BLaER1 (cell line): ENCODE measurements at regions not wholly inside any gene's neighbourhood (a gene's known extent, or its start where the extent isn't known, plus 50 kb on each side); places are given as distances from the start of the nearest gene placed in this dataset.
A peak's percentile ranks its signal among the peaks of the same experiment; 100 is the strongest.

Source experiments
- H3K27ac ChIP-seq: shearing (Covaris generic); formaldehyde crosslinking; 2 replicates; pipeline ENCODE4 v1.8.1; 2022
- H3K27me3 ChIP-seq: shearing (Covaris generic); formaldehyde crosslinking; 2 replicates; pipeline ENCODE4 v1.8.1; 2022
- H3K36me3 ChIP-seq: shearing (Covaris generic); formaldehyde crosslinking; 2 replicates; pipeline ENCODE4 v1.8.1; 2022
- H3K4me1 ChIP-seq: shearing (Covaris generic); formaldehyde crosslinking; 2 replicates; pipeline ENCODE4 v1.8.1; 2022
- H3K4me2 ChIP-seq: shearing (Covaris generic); formaldehyde crosslinking; 2 replicates; pipeline ENCODE4 v1.8.1; 2022
- H3K4me3 ChIP-seq: shearing (Covaris generic); formaldehyde crosslinking; 2 replicates; pipeline ENCODE4 v1.8.1; 2022
- H3K9ac ChIP-seq: shearing (Covaris generic); formaldehyde crosslinking; 2 replicates; pipeline ENCODE4 v1.8.1; 2022
- H3K9me3 ChIP-seq: shearing (Covaris generic); formaldehyde crosslinking; 2 replicates; pipeline ENCODE4 v1.8.1; 2022
- H4K20me1 ChIP-seq: shearing (Covaris generic); formaldehyde crosslinking; 2 replicates; pipeline ENCODE4 v1.8.1; 2022
- Cebpa-rat ChIP-seq: shearing (Covaris generic); IDR thresholded peaks from 2 replicates; pipeline ENCODE4 v1.8.1; 2022

DNA sequence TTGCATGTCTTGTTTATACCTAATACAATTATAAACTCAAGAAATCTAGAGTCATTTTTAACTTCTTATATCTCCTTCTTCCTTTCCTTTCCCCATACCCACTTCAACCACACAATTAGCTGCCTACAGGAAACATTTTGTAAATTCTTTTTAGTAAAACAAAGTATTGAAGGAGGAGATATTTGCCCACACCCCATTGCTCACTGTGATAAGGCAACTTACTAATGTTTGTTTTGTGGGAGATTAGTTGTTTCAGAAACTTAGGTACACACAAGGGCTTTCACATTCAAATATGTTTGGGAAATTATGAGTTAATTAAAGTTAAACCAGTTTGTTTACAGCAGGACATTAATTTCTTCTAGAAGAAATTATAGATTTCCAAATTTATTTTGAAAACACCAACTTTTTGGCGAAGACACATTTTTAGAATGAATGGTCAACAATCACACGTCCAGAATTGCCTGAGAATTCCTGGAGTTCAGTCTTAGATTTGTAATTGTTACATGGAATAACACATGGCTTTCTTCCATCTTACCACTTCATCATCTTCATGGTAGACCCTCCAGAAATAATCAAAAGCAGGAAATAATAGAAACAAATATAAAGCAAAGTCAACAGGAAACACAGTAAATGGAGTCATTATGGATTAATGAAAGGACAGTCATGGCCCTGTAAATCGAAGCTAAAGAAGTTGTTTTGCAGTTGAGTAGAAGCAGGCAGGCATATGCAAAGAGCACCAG lies 62.5 kb upstream of the RAB27B start:
- no peaks in the 10 kb centered on the region for H3K27me3 ChIP-seq
- H3K36me3 ChIP-seq, result no peaks in the 10 kb centered on the region
- H3K4me3 ChIP-seq, result no peak overlapping the region
- no peak overlapping the region for H3K9ac ChIP-seq
- no peak overlapping the region for H3K4me2 ChIP-seq
- no peak overlapping the region for H3K27ac ChIP-seq
- H4K20me1 ChIP-seq, result no peaks in the 10 kb centered on the region
- 0 out of 2 replicates have a peak, but pooled peaks cover 3% of the 10 kb centered on the region for H3K9me3 ChIP-seq
- no peak for TF ChIP-seq Cebpa-rat
- peaks cover 28% of the 10 kb centered on the region for H3K4me1 ChIP-seq

DNA sequence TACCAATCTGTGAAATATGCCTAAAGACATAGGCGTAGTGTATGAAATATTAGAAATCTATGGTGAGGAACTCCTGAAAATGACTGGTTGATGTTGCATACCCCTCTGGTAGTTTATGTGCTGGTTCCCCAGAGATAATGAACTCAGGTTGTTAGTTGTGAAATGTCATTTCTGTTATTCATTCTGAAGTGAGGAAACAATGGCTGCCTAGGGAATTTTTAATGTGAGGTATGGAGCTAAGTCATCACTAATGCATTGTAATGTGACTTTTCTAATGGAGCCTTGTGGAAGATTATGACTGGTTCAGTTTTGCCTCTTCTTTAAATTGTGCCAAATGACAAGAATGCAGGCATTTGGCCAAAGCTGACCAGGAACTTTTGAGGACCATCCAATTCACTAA lies 61.6 kb upstream of the RAB27B start:
- TF ChIP-seq Cebpa-rat, result no peak
- H4K20me1 ChIP-seq, result no peaks in the 10 kb centered on the region
- H3K4me2 ChIP-seq, result no peak overlapping the region
- H3K9me3 ChIP-seq, result 0 out of 2 replicates have a peak, but pooled peaks cover 3% of the 10 kb centered on the region
- H3K36me3 ChIP-seq, result no peaks in the 10 kb centered on the region
- no peak overlapping the region for H3K9ac ChIP-seq
- no peak overlapping the region for H3K4me3 ChIP-seq
- no peak overlapping the region for H3K27ac ChIP-seq
- H3K27me3 ChIP-seq, result no peaks in the 10 kb centered on the region
- H3K4me1 ChIP-seq, result peaks cover 21% of the 10 kb centered on the region

DNA sequence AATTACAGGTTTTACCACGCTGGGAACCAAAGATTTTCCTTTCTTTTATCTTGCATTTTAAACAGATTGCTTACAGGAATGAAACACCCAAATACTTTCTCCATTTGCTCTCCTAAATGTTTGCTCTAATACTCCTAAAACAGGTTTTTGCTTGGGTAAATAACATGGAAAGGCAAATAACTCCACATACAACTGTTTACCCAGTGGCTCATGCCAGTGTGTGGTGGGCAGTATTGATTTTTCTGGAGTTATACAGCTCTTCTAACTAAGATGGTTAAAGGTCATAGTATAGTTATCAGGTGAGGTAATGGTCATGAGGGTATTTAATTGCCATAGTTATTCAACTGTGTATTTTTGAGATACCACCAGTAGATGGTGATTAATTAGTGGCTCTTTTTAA lies 61.2 kb upstream of the RAB27B start:
- H3K4me3 ChIP-seq, result no peak overlapping the region

DNA sequence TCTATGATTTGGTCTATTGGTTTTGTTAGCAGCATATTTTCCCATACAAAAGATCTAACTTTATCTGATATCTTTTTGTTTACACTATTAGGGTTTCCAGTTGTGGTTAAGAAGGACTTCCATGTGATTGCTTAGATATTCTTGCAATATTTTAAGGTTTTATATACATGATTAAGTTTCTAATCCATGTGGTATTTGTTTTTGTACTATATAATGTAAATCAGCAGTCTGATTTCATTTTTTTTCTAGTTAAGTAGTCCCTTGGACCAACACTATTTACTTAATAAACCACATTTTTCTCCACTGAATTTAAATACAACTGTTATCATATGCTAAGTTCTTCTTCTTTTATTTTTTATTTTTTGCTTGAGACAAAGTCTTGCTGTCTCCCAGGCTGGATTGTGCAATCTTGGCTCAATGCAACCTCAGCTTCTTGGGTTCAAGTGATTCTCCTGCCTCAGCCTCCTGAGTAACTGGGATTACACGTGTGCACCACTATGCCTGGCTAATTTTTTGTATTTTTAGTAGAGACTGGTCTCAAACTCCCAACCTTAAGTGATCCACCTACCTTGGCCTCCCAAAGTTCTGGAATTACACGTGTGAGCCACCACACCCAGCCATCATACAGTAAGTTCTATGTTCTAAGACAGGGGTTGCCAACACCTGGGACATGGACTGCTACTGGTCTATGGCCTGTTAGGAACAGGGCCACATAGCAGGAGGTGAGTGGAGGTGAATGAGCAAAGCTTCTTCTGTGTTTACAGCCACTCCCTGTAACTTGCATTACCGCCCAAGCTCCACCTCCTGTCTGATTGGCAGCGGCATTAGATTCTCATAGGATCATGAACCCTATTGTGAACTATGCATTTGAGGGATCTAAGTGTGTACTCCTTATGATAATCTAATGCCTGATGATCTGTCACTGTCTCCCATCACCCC lies 58.5 kb upstream of the RAB27B start:
- peaks cover 12% of the 10 kb centered on the region for H3K4me1 ChIP-seq
- no peak overlapping the region for H3K4me3 ChIP-seq
- H3K9ac ChIP-seq, result no peak overlapping the region
- H3K27ac ChIP-seq, result no peak overlapping the region
- H3K36me3 ChIP-seq, result no peaks in the 10 kb centered on the region
- no peaks in the 10 kb centered on the region for H3K27me3 ChIP-seq
- 0 out of 2 replicates have a peak, but pooled peaks cover 3% of the 10 kb centered on the region for H3K9me3 ChIP-seq
- no peak for TF ChIP-seq Cebpa-rat
- H4K20me1 ChIP-seq, result no peaks in the 10 kb centered on the region
- no peak overlapping the region for H3K4me2 ChIP-seq

More for the DNA sequence above, 61.2 kb upstream of the RAB27B start:
- Histone ChIP-seq H3K4me2 (no peak overlapping the region), H3K9ac (no peak overlapping the region), H3K27ac (no peak overlapping the region), H4K20me1 (no peaks in the 10 kb centered on the region), H3K36me3 (no peaks in the 10 kb centered on the region), H3K4me1 (peaks cover 16% of the 10 kb centered on the region), H3K27me3 (no peaks in the 10 kb centered on the region), H3K9me3 (0 out of 2 replicates have a peak, but pooled peaks cover 3% of the 10 kb centered on the region)
- TF ChIP-seq Cebpa-rat, result no peak

DNA sequence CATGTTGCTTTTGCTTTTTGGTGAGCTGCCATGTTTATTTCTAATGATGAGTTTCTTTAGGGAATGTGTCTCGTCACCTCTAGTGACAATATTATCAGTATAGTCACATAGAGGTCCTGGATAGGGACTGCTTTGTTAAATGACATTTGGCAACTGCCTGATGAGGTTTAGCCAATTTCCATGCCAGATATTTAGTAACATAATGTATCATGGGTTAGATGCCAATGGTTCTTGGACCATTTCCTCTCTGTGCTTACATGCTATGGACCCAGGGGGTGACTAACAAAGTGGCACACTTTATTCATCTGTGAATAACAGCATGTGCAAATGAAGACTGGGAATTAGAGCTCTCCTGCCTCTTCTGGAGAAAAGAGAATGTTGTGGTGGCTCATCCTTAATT lies 56.2 kb upstream of the RAB27B start:
- H3K4me1 ChIP-seq, result peaks cover 34% of the 10 kb centered on the region
- H3K36me3 ChIP-seq, result no peaks in the 10 kb centered on the region
- H3K9ac ChIP-seq, result no peak overlapping the region

DNA sequence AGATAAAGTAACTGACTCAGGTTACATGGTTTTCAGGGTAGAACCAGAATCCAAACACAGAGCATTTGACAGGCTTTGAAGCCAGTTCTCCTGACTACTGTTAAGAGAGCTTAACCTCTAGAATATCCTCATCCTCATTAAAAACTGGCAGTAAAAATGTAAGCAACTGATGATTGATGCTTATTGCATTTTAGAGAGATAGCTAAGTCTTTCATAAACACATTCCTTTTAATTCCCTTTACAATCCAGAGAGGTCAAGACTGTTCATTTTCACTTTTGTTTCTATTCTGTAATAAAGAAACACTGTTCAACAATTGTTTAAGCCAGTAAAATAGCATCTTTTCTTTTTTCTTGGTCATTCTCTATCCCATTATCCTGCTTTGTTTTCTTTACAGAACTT lies 53.9 kb upstream of the RAB27B start:
- no peak overlapping the region for H3K4me3 ChIP-seq
- peak overlapping the region; percentile 33; the same call in 1 of the 2 replicates for H3K27ac ChIP-seq
- peak overlapping the region; percentile 64 for H3K4me2 ChIP-seq
- no peaks in the 10 kb centered on the region for H4K20me1 ChIP-seq
- H3K4me1 ChIP-seq, result peaks cover 51% of the 10 kb centered on the region
- H3K27me3 ChIP-seq, result no peaks in the 10 kb centered on the region
- H3K9ac ChIP-seq, result no peak overlapping the region
- no peak for TF ChIP-seq Cebpa-rat
- peaks cover 8% of the 10 kb centered on the region; the same call in 1 of the 2 replicates for H3K9me3 ChIP-seq
- H3K36me3 ChIP-seq, result no peaks in the 10 kb centered on the region

More for the DNA sequence above, 56.2 kb upstream of the RAB27B start:
- TF ChIP-seq Cebpa-rat, result no peak
- H3K9me3 ChIP-seq, result no peaks in the 10 kb centered on the region
- H4K20me1 ChIP-seq, result no peaks in the 10 kb centered on the region
- H3K4me2 ChIP-seq, result no peak overlapping the region
- no peaks in the 10 kb centered on the region for H3K27me3 ChIP-seq
- H3K4me3 ChIP-seq, result no peak overlapping the region
- no peak overlapping the region for H3K27ac ChIP-seq

DNA sequence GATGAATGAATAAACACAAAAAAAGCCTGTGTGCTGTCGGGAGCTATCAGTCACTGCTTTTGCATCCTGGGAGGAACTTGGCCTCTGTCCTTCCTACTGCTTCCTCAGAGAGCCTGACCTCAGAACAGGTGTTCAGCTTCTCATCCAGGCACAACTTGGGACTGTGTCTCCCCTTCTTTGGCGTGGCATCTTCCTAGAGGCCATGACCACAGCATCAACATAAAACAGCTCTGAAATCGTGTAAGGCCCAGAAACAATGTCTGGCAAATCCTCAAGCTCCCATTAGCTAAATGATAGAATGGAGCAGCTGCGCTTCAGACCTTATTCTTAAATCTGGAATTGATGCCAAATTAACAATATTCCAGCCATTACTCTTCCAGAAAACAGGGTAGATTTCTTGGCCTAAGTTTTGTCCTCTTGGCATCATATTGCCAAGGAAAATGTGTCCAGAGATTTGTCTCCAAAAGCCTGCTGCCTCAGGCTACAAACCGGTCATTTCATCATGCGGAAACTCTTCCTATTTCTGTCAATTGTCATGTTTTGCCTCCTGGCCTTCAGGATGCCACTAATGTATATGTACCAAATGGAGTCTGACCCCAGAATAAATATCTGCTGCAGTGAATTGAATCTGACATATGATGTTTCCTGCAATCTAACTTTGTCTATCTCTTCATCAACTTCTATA lies 53.2 kb upstream of the RAB27B start:
- Histone ChIP-seq H3K36me3 (no peaks in the 10 kb centered on the region), H3K4me2 (peak overlapping the region; percentile 64), H3K9ac (no peak overlapping the region; the same call in 1 of the 2 replicates), H4K20me1 (no peaks in the 10 kb centered on the region), H3K27me3 (no peaks in the 10 kb centered on the region), H3K9me3 (peaks cover 15% of the 10 kb centered on the region), H3K4me1 (peaks cover 51% of the 10 kb centered on the region), H3K4me3 (no peak overlapping the region), H3K27ac (peak overlapping the region; percentile 33; the same call in 1 of the 2 replicates)
- TF ChIP-seq Cebpa-rat, result no peak

DNA sequence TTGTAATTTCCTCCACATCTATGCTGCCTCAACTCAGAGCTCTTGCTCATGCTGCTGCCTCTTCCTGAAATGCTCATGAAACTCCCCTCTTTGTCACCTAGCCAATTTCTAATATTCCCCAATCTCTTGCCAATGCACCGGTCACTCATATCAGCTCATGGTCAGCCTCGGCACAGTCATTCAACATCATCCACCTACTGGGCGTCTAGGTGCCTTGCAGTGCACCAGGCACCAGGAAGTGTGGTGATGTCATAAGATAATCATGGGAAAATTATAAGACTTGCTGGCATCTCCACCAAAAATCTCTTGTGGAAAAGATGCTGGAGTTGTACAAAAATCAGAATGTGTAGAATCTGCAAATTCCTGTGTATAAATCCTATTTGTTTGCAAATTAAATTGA lies 52.6 kb upstream of the RAB27B start:
- Histone ChIP-seq H3K9ac (no peak overlapping the region; the same call in 1 of the 2 replicates), H3K27me3 (no peaks in the 10 kb centered on the region), H3K27ac (0 out of 2 replicates have a peak overlapping the region, but pooled peaks have one; percentile 33), H3K4me2 (peak overlapping the region; percentile 64), H3K9me3 (peaks cover 19% of the 10 kb centered on the region), H4K20me1 (no peaks in the 10 kb centered on the region), H3K36me3 (no peaks in the 10 kb centered on the region), H3K4me3 (no peak overlapping the region), H3K4me1 (peaks cover 51% of the 10 kb centered on the region)
- TF ChIP-seq Cebpa-rat, result no peak

DNA sequence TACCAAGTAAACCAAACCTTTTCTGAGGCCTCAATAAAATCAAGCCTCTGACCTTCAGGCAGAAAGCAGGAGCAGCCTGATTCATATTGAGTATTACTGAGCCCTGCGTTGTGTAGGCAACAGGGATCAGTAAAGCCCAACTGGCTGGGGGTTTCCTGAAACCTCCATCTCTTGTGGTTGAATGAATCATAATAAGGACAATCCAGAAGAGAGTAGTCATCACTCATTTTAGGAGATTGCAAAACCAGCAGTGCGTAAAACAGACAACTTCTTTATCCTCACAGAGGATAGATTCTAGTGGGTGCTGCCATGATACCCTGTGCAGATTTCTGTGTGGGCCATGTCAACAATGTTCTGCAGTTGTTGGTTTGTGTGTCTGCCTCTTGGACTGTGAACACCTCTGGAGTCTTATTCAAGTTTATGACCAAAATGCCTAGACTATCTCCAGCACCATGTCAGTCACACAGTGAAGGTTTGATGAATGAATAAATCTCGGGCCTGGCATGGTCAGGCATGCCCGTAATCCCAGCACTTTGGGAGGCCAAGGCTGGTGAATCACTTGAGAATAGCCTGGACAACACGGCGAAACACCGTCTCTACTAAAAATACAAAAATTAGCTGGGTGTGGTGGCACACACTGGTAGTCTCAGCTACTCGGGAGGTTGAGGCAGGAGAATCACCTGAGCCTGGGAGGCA lies 51.8 kb upstream of the RAB27B start:
- Histone ChIP-seq H3K4me3 (no peak overlapping the region), H3K36me3 (no peaks in the 10 kb centered on the region), H4K20me1 (no peaks in the 10 kb centered on the region), H3K9ac (no peak overlapping the region), H3K4me1 (peaks cover 51% of the 10 kb centered on the region), H3K27me3 (no peaks in the 10 kb centered on the region), H3K4me2 (peak overlapping the region; percentile 64), H3K9me3 (peaks cover 19% of the 10 kb centered on the region), H3K27ac (no peak overlapping the region)
- no peak for TF ChIP-seq Cebpa-rat
